ENCODE measurements at regions not wholly inside any gene's neighbourhood (a gene's known extent, or its start where the extent isn't known, plus 50 kb on each side); places are given as distances from the start of the nearest gene placed in this dataset.

DNA sequence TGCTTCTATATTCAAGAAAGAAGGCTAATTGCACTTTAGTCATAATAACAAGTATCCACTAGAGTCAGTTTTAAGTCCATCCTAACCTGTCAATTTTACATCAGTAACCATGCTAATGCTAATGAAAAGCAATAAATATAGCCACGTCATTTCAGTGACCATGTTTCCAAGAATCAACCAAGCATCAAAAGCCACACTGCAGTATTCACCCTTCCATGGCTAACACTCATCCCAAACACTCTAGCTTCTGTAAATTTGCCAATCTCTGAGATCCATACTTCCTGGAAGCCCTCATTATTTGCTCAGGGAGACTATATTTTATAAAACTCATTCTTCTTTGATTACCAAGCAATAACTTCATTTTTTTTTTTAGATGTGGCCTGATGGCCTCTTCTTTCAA, 712.0 kb downstream of the CETN3 start:
- TF ChIP-seq, protein P1, sequence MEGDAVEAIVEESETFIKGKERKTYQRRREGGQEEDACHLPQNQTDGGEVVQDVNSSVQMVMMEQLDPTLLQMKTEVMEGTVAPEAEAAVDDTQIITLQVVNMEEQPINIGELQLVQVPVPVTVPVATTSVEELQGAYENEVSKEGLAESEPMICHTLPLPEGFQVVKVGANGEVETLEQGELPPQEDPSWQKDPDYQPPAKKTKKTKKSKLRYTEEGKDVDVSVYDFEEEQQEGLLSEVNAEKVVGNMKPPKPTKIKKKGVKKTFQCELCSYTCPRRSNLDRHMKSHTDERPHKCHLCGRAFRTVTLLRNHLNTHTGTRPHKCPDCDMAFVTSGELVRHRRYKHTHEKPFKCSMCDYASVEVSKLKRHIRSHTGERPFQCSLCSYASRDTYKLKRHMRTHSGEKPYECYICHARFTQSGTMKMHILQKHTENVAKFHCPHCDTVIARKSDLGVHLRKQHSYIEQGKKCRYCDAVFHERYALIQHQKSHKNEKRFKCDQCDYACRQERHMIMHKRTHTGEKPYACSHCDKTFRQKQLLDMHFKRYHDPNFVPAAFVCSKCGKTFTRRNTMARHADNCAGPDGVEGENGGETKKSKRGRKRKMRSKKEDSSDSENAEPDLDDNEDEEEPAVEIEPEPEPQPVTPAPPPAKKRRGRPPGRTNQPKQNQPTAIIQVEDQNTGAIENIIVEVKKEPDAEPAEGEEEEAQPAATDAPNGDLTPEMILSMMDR (IDR thresholded peaks at IDR 0.05; ENCODE audit: low read length, missing control alignments): no peak

DNA sequence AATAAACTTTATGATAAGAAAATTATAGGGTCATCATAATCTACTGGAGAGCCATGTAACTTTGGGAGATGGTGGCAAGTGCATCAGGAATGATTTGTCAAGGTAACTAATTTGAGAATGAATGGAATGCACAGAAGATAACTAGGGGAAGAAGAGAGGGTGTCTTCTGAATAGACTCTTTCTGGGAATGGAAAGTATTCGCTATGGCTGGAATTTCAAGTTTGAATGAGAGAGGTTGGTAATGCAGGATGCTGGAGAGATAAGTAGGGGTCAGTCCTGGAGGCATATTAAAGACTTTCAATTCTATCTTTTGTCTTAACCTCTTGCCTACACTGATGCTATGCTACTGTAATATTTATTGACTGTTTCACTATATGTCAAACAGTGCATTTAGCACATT, 714.2 kb downstream of the CETN3 start:
- TF ChIP-seq, protein P1 (IDR thresholded peaks at IDR 0.05; ENCODE audit: low read length, missing control alignments): no peak
- H3K4me3 ChIP-seq (replicated peaks; ENCODE audit: low read depth, low read length): no peak overlapping the region
- DNase-seq (ENCODE audit: low read depth): no peak

More for the DNA sequence above, 712.0 kb downstream of the CETN3 start:
- H3K4me3 ChIP-seq (replicated peaks; ENCODE audit: low read depth, low read length): no peak overlapping the region
- DNase-seq (ENCODE audit: low read depth): no peak

DNA sequence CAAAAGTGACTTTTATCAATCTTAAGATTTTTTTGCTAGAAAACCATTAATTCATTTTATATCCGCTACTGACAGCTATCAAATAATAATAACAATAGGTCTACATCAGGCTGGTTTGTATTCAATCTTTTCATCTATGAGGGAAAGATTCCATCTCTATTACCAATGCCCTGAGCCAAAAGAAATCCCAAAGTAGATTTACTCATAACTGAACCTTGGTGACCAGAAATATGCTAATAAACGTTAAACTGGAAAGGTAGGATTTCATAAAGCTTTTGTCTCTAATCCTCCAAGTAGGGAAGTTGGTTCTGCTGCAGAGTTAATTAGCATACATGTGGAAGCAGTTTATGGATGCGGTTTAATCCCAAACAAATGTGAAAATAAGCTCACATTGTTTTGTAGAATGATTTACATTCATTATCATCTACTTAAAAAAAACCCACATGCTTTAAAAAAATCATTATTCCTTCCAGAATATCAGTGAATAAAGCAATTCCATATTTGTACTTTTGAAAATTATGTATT, 715.5 kb downstream of the CETN3 start:
- H3K4me3 ChIP-seq (replicated peaks; ENCODE audit: low read depth, low read length): no peak overlapping the region
- TF ChIP-seq, protein P1 (IDR thresholded peaks at IDR 0.05; ENCODE audit: low read length, missing control alignments): no peak
- DNase-seq (ENCODE audit: low read depth): no peak

DNA sequence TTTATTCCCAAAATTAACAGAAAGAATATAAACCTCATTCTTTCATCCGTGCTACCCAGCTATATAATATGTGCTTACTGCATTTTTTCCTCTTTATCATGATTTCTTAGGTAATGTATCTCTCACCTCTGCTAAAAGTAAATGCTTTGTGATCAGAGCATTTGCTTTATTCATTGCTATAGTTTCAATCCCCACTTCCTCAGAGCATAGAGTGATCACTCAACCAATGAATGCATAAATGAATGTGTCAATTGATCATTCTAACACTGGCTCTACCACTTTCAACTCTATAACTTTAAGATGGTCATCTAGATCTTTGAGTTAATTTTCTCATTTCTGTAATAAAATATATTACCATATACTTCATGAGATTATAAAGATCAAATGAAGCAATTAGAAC, 719.2 kb downstream of the CETN3 start:
- no peak overlapping the region for H3K4me3 ChIP-seq (replicated peaks; ENCODE audit: low read depth, low read length)
- DNase-seq (ENCODE audit: low read depth): no peak
- TF ChIP-seq, protein P1 (IDR thresholded peaks at IDR 0.05; ENCODE audit: low read length, missing control alignments): no peak

DNA sequence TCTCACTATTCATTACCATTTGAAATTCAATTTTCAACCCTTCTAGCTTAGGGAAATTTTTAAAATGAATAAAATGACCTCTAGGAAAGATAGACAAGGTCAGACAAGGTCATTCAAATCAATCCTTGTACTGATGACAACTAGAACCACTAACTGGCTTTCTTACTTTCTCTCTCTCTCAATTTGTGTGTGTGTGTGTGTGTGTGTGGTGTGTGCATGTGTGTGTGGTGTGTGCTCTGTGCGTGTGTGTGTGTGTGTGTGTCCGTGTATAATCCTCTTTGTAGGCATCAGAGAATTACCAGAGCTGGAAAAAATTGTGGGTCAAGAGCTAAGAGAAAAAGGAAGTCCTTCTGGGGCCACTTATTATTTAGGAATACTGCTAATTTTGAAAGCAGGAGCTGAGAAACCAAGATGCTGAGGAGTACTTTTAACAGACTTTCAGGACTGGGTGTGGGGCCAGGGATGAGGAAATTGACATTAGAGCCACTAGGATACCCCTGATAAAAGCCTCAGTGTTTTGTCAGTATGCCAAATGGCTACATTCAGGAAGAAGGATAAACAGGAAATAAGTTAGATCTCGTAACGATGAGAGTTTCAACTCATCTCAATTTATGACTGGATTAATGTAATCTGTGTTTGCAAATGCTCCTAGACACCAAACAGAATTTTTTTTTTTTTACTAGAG, 723.3 kb downstream of the CETN3 start:
- H3K4me3 ChIP-seq (replicated peaks; ENCODE audit: low read depth, low read length): no peak overlapping the region
- DNase-seq (ENCODE audit: low read depth): peak; percentile 4
- TF ChIP-seq, protein P1 (IDR thresholded peaks at IDR 0.05; ENCODE audit: low read length, missing control alignments): no peak

DNA sequence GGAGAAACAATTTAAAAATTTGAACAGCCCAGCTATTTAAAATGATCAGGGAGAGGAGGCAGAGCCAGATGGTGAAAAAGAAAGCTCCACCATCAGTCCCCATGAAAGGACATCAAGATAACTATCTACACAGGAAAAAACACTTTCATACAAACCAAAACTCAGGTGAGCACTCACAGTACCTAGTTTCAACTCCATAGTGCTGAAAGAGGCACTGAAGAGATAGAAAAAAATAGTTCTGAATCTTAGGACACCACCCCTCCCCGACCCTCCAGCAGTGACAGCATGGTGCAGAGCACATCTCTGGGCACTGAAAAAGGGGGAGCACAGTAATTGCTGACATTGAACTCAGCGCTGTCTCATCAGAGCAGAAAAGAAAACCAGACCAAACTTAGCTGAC, 732.9 kb downstream of the CETN3 start:
- no peak for DNase-seq (ENCODE audit: low read depth)
- TF ChIP-seq, protein P1 (IDR thresholded peaks at IDR 0.05; ENCODE audit: low read length, missing control alignments): no peak
- H3K4me3 ChIP-seq (replicated peaks; ENCODE audit: low read depth, low read length): no peak overlapping the region

DNA sequence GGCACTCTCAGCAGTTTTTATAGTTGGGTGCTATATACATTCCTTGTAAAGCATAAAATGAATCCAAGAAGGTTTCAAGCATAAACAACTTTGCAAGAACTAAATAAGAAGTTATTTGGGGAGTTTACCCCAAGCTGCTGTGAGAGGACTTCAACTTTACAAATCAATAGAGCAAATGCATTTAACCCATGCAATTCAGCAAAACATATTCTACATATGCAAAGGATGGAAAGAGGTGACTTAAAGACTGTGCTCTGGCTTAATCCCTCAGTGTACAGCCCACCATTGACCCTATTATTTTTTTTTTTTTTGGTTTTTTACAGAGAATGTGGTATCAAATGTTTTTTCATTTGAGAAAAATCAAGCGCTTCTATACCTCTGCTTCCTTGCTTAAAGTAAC, 736.5 kb downstream of the CETN3 start:
- TF ChIP-seq, protein P1 (IDR thresholded peaks at IDR 0.05; ENCODE audit: low read length, missing control alignments): no peak
- no peak for DNase-seq (ENCODE audit: low read depth)

More for the DNA sequence above, 736.5 kb downstream of the CETN3 start:
- no peak overlapping the region for H3K4me3 ChIP-seq (replicated peaks; ENCODE audit: low read depth, low read length)

Measured in fibroblast of pulmonary artery (primary cell).